Stimulated activated CD8-positive, alpha-beta memory T cell treated with anti-CD3 and anti-CD28 coated beads, Interleukin-12 subunit alpha, Interleukin-12 subunit beta, amount 100 ng/mL, for 4 hours (primary cell): ENCODE measurements at regions not wholly inside any gene's neighbourhood (a gene's known extent, or its start where the extent isn't known, plus 50 kb on each side); places are given as distances from the start of the nearest gene placed in this dataset.

Source experiments
- DNase-seq: peaks from one replicate; pipeline ENCODE4 v3.0.0-alpha.2; 2020; ENCODE audit warnings: low read depth

- DNase-seq = no peak
Measured at GRCh38 chr18:46294318-46294717, 190.1 kb downstream of the HAUS1 start.

GRCh38 chr18:46294751-46295150 lies 190.6 kb downstream of the HAUS1 start:
- no peak for DNase-seq

- no peak for DNase-seq
Measured at GRCh38 chr18:46295416-46295815, 191.2 kb downstream of the HAUS1 start.

- DNase-seq = no peak
Measured at GRCh38 chr18:46296656-46297055, 192.5 kb downstream of the HAUS1 start.

GRCh38 chr18:46297124-46297523 lies 192.9 kb downstream of the HAUS1 start:
- no peak for DNase-seq

- DNase-seq = no peak
Measured at GRCh38 chr18:46297621-46298020, 193.4 kb downstream of the HAUS1 start.

GRCh38 chr18:46298511-46298910 lies 194.3 kb downstream of the HAUS1 start:
- DNase-seq = no peak

GRCh38 chr18:46299465-46300008 lies 195.4 kb downstream of the HAUS1 start:
- no peak for DNase-seq

DNA sequence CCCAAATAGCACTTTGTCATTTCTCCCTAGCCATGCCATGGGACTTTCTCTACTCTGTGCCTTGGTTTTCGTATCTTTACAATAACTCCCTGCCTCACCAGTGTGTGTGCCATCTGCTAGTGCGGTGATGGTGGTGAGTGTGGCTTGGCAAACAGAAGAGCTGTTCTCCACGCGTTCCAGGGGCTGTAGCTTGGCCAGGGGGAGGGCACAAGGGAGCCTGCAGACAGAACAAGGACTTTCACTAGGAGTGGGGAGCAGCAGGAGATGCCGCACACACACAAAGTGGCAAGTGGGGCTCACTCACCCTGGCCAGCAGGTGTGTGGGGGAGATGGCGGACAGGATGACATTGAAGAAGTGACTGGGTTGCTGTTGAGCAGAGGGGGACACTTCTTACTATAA lies 196.9 kb downstream of the HAUS1 start:
- DNase-seq = no peak

GRCh38 chr18:46301571-46301970 lies 197.4 kb downstream of the HAUS1 start:
- no peak for DNase-seq

- no peak for DNase-seq
Measured at GRCh38 chr18:46302528-46303485, 198.6 kb downstream of the HAUS1 start.

DNA sequence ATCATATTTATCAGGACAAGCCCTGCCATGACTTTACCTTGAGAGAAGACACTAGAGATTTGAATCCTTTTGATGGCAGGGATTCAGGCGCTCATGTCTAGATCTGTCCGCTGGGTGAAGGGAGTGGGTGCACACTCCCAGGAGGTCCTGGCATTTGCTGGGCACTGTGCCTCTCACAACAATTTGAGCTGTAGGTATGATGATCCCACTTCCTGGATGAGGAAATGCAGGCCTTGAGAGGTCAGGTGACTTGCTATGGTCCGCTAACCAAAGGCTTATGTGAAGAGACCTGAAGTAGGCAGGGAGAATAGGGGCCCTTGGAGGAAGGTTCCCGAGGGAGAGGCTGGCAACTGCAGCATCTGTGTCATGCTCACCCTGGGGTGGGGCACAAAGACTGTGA lies 206.1 kb downstream of the HAUS1 start:
- DNase-seq = no peak

DNA sequence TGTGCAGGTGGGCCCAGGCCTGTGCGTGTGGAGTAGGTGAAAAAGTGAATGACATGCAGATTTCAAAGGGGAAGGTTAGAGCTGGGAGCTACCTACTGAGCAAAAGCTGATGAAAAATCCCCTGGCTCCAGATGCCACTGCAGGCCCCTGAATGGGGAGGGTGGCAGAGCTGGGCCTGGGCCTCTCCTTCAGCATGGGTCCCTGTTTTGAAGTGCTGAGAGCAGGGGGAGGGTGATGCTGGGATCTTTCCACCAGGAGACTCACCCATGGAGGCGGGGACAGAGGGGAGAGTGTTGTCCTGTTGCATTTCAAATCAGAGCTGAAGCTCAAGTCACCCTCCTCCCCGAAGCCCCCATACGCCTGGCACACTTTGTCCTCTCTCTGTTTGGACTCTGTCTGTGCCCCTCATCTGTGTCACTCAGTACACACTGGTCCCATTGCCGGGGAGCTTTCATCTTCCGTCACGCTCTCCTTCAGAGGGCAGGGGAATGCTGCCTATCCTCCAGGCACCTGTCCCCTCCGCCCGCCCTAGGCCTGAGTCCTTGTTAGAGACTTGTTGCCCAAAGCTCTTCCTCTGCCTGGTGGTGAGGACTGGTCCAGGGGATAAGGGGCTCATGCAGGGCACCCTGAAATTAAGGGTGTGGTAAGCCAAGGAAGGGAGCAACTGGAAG lies 206.6 kb downstream of the HAUS1 start:
- DNase-seq = no peak

DNA sequence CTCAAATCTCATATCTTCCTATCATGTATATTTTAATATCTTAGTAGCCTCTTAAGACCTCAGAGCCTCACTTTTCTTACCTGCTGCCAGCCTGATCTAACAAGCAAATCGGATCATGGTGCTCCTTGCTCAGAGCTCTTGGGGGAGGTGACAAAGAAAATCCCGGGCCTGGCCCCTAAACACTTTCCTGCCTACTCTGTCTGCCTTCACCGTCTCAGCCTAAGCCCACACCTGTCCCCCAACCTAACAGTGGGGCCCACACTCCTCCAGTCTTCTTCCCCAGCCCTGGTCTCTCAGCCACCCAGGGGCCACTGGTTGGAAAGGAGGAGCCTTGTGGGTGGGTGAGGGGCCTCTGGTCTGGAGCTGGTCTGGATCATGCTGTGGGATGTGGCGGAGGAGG lies 207.3 kb downstream of the HAUS1 start:
- DNase-seq = no peak

DNA sequence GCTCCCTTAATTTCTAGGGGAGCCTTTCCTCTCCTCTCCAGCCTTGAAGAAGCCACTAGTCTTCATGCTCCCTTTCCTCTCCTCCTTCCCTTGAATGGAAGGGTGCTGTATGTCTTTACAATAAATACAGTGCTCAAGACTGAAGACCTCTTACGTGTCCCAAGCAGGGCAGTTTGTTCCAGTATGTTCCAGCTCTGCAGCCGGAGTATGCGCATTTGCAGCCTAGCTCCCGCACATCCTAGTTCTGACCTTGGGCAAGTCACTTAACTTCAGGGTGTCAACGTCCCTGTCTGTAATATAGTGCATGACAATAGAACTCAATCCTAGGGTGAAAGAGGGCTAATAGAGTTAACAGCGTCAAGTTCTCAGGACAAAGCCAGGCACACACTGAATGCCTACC lies 208.0 kb downstream of the HAUS1 start:
- no peak for DNase-seq

DNA sequence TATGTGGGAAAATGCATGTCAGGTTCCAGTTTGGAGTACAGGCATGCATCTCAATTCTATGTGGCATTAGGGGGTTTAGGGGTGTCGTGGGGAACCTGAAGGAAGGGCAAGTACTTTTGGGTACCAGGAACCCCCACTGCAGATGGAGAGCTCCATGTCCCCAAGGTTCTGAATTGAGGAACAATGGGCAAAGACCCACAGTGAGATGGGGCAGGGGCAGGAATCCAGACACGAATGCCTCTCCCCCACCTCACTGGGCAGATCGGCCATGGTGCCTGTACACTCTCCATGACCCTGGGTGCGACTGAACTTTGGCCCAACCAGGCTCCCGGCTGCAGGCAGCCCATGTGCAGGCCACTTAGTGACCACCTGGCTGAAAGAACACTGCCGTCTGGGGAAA lies 209.3 kb downstream of the HAUS1 start:
- DNase-seq = no peak

DNA sequence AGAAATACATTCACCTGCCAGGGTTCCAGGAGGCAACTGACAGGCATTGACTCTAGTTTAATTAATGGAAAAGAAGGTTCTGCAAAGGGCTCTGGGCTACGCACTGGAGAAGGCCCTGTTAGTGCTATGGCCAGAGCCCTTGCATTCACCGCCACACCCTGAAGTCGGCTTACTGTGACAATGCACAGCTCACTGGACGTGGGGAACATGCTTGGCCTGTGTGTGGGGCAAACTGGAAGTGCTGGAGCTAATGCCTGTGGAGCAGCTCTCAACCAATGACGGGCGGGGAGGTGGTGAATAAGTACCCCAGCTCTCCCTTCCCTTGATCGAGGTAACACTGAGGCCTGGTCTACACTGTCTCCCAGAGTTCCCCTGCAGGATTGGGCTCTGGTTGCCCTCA lies 209.8 kb downstream of the HAUS1 start:
- DNase-seq = no peak

DNA sequence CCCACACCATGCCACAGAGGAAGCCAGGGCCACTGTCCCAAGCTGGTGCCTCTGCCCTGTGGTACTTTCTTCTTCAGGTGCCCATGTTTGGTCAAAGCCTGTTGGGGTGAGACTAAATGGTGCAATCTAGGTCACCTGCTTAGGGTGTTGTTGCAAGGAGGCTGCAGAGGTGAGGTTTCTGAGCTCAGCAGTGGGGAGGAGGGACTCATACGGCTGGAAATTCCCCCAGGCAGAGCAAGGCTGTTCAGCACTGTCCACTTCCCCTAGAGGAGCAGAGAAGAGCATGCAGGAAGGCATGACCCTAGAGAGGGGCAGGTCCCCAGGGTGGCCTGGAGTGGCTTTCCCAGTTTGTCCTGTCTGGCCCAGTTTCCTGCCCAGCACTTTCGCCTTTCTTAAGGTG lies 211.0 kb downstream of the HAUS1 start:
- no peak for DNase-seq

DNA sequence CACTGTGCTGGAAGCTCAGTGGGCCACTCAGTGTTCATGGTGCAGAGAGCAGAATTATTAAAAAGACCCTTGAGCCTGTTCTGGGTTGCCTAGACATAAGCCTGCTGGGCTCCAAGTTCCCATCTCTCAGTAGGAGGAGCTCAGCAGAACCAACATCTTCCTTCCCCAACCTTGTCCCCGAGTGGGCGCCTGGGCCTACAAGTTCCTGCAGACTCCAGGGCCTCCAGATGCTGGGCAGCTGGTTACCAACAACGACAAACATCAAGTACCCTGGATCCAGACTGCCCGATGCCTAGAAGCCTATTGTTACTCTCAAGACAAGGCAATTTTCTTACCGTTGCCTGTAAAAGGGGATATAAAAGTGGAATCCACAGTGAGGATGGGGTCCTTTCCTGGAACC lies 214.2 kb downstream of the HAUS1 start:
- DNase-seq = no peak

- DNase-seq = no peak
Measured at GRCh38 chr18:46319783-46320182, 215.6 kb downstream of the HAUS1 start.

DNA sequence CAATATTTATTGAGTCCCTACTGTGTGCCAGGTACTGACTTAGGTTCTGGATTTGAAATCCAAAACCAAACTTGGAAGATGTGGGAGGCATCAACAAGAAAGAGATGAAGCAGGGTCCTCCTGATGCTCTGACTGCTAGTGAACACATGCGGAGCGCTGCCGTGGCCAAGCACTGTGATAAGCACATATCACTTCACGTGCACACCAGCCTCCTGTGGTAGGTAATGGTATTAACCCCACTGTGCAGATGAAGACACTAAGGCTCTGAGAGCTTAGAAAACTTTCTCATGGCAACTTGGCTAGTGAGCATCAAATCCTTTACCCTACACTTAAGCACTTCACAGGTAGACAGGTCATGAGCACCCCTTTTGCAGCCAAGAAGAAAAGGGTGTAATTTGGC lies 216.1 kb downstream of the HAUS1 start:
- DNase-seq = no peak

DNA sequence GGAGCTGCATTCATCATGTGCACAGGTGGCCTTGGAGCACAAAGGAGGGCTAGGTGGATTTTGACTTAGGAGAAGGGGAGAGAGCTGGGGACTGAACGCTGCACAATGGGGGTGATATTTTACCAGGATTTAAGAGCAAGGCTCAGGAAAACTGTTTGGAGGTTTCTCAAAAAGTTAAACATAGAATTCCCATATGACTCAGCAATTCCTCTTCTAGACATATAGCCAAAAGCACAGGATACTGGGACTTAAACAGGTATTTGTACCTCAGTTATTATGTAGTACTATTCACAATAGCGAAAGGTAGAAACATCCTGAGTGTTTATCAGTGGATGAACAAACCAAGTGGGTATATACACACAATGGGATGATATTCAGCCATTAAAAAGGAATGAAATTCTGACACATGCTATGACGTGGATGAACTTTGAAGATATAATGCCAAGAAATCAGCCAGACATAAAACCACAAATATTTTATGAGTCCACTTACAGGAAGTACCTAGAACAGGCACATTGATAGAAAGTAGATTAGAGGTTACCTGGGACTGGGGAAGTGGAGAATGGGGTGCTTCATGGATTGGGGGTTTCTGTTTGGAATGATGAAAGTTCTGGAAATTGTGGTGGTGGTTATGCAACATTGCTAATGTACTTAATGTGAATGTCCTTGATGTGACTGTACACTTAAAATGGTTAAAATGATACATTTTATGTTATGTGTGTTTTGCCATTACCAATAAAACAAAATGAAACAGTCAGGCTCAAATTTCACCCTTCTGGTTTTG lies 216.9 kb downstream of the HAUS1 start:
- DNase-seq = no peak
